Right atrium auricular region (tissue), 2 donors: ENCODE measurements at regions not wholly inside any gene's neighbourhood (a gene's known extent, or its start where the extent isn't known, plus 50 kb on each side); places are given as distances from the start of the nearest gene placed in this dataset.

Experiments used
- DNase-seq: peaks from one replicate; pipeline ENCODE4 v3.0.0-alpha.2; 2019; ENCODE audit warnings: low spot score
- H3K27ac ChIP-seq, 2 donors: fragments of 200-600 bp; sonication (generic); 1 replicate in 1 of 2; 2 replicates in 1 of 2; pipeline ENCODE4 v1.5.1; 2016 to 2019
- H3K27me3 ChIP-seq, 2 donors: fragments of 200-600 bp; sonication (generic); one replicate each; pipeline versions ENCODE4 v1.5.1 to v1.6.0; 2017 to 2019
- H3K36me3 ChIP-seq: fragments of 200-600 bp; sonication (generic); one replicate; pipeline ENCODE4 v1.5.1; 2016
- H3K4me1 ChIP-seq, 2 donors: fragments of 200-600 bp; sonication (generic); one replicate each; pipeline versions ENCODE4 v1.5.1 to v1.6.0; 2017 to 2019
- H3K4me3 ChIP-seq, 2 donors: fragments of 200-600 bp; sonication (generic); 1 replicate in 1 of 2; 2 replicates in 1 of 2; pipeline ENCODE4 v1.5.1; 2017 to 2019; ENCODE audit warnings: mild to moderate bottlenecking in 1 of 2, moderate library complexity in 1 of 2
- H3K9me3 ChIP-seq, 2 donors: fragments of 200-600 bp; sonication (generic); one replicate each; pipeline ENCODE4 v1.5.1; 2019
- TF ChIP-seq, protein P1 (sequence below), 2 donors: fragments of 200-600 bp; sonication (generic); IDR thresholded peaks; one replicate each; pipeline ENCODE4 v1.5.1; 2019; ENCODE audit warnings: antibody characterized with exemption in 2 of 2

- Histone ChIP-seq H3K27me3 (no peaks in the 10 kb centered on the region), H3K4me1 (peaks cover 0 to 11% of the 10 kb centered on the region in 2 donors), H3K27ac (no peak overlapping the region), H3K4me3 (no peak overlapping the region), H3K9me3 (peaks cover 0 to 8% of the 10 kb centered on the region in 2 donors), H3K36me3 (no peaks in the 10 kb centered on the region)
- DNase-seq = no peak
- TF ChIP-seq, protein P1, sequence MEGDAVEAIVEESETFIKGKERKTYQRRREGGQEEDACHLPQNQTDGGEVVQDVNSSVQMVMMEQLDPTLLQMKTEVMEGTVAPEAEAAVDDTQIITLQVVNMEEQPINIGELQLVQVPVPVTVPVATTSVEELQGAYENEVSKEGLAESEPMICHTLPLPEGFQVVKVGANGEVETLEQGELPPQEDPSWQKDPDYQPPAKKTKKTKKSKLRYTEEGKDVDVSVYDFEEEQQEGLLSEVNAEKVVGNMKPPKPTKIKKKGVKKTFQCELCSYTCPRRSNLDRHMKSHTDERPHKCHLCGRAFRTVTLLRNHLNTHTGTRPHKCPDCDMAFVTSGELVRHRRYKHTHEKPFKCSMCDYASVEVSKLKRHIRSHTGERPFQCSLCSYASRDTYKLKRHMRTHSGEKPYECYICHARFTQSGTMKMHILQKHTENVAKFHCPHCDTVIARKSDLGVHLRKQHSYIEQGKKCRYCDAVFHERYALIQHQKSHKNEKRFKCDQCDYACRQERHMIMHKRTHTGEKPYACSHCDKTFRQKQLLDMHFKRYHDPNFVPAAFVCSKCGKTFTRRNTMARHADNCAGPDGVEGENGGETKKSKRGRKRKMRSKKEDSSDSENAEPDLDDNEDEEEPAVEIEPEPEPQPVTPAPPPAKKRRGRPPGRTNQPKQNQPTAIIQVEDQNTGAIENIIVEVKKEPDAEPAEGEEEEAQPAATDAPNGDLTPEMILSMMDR (IDR thresholded peaks at IDR 0.05) = no peak
Observed at GRCh38 chr9:86408121-86408520, 53.9 kb upstream of the TUT7 start.

- no peaks in the 10 kb centered on the region for H3K9me3 ChIP-seq
- DNase-seq = no peak
- peaks cover 0 to 11% of the 10 kb centered on the region in 2 donors for H3K4me1 ChIP-seq
- H3K27me3 ChIP-seq = no peaks in the 10 kb centered on the region
- TF ChIP-seq, protein P1 (IDR thresholded peaks at IDR 0.05) = no peak
- no peaks in the 10 kb centered on the region for H3K36me3 ChIP-seq
- H3K4me3 ChIP-seq = no peak overlapping the region
- H3K27ac ChIP-seq = no peak overlapping the region
Observed at GRCh38 chr9:86407022-86407421, 52.8 kb upstream of the TUT7 start.

GRCh38 chr9:86406366-86406765 lies 52.2 kb upstream of the TUT7 start:
- TF ChIP-seq, protein P1 (IDR thresholded peaks at IDR 0.05) = no peak
- H3K4me1 ChIP-seq = peaks cover 0 to 11% of the 10 kb centered on the region in 2 donors
- no peak for DNase-seq
- no peaks in the 10 kb centered on the region for H3K9me3 ChIP-seq
- no peaks in the 10 kb centered on the region for H3K27me3 ChIP-seq
- H3K27ac ChIP-seq = no peak overlapping the region
- no peaks in the 10 kb centered on the region for H3K36me3 ChIP-seq
- H3K4me3 ChIP-seq = no peak overlapping the region

GRCh38 chr9:86405926-86406325 lies 51.7 kb upstream of the TUT7 start:
- Histone ChIP-seq H3K27me3 (no peaks in the 10 kb centered on the region), H3K4me1 (peaks cover 0 to 11% of the 10 kb centered on the region in 2 donors), H3K4me3 (no peak overlapping the region), H3K36me3 (no peaks in the 10 kb centered on the region), H3K9me3 (no peaks in the 10 kb centered on the region), H3K27ac (no peak overlapping the region)
- TF ChIP-seq, protein P1 (IDR thresholded peaks at IDR 0.05) = no peak
- DNase-seq = no peak

- TF ChIP-seq, protein P1 (IDR thresholded peaks at IDR 0.05) = no peak
- H3K36me3 ChIP-seq = no peaks in the 10 kb centered on the region
- H3K9me3 ChIP-seq = no peaks in the 10 kb centered on the region
- H3K4me3 ChIP-seq = no peak overlapping the region
- H3K4me1 ChIP-seq = peaks cover 0 to 11% of the 10 kb centered on the region in 2 donors
- H3K27me3 ChIP-seq = no peaks in the 10 kb centered on the region
- no peak overlapping the region for H3K27ac ChIP-seq
- no peak for DNase-seq
Observed at GRCh38 chr9:86405086-86405491, 50.9 kb upstream of the TUT7 start.
